H1 (cell line): ENCODE measurements at regions not wholly inside any gene's neighbourhood (a gene's known extent, or its start where the extent isn't known, plus 50 kb on each side); places are given as distances from the start of the nearest gene placed in this dataset.

Experiments used
- CBX5 ChIP-seq: fragments of 300-800, 300-1000 bp; sonication (generic); IDR thresholded peaks from 2 replicates; pipeline ENCODE4 v1.7.1; 2016; ENCODE audit warnings: antibody characterized with exemption, low read length, low read depth
- CBX8 ChIP-seq: fragments of 300-800, 300-1000 bp; sonication (generic); IDR thresholded peaks from 2 replicates; pipeline ENCODE4 v1.7.1; 2016; ENCODE audit warnings: low read depth, low read length, borderline replicate concordance
- E2F6 ChIP-seq: IDR thresholded peaks from 2 replicates; pipeline ENCODE4 v1.6.1; 2012; ENCODE audit warnings: inconsistent platforms
- EGR1 ChIP-seq: IDR thresholded peaks from 2 replicates; pipeline ENCODE4 v1.6.1; 2011; ENCODE audit warnings: low read depth, low read length, borderline replicate concordance
- POLR2A ChIP-seq, 2 experiments: IDR thresholded peaks; 1 replicate in 1 of 2; 2 replicates in 1 of 2; pipeline ENCODE4 v1.6.1; 2011; ENCODE audit warnings: low read depth in 2 of 2, low read length in 2 of 2, mild to moderate bottlenecking in 2 of 2; ENCODE audit errors: control extremely low read depth in 1 of 2

GRCh38 chr2:8462899-8463648 is 218.8 kb upstream of the ID2 start (continued):
- TF ChIP-seq EGR1 (no peak), E2F6 (no peak), POLR2A (IDR thresholded peaks at IDR 0.05; ENCODE audit: control extremely low read depth in 1 of 2, low read depth in 2 of 2, low read length in 2 of 2) (no peak), CBX5 (no peak), CBX8 (no peak)
